ENCODE measurements at regions not wholly inside any gene's neighbourhood (a gene's known extent, or its start where the extent isn't known, plus 50 kb on each side); places are given as distances from the start of the nearest gene placed in this dataset.

- TF ChIP-seq EZH2 (IDR thresholded peaks at IDR 0.05) (no peak), POLR2AphosphoS5 (IDR thresholded peaks at IDR 0.05; ENCODE audit: borderline replicate concordance, low read depth, low read length) (no peak), FOXP2 (optimal IDR thresholded peaks at IDR 0.05; ENCODE audit: control extremely low read depth, extremely low read length, insufficient read depth) (no peak)
Measured at GRCh38 chr12:66774929-66775328, 96.1 kb upstream of the GRIP1 start.

All from SK-N-MC (cell line).